ENCODE measurements at regions not wholly inside any gene's neighbourhood (a gene's known extent, or its start where the extent isn't known, plus 50 kb on each side); places are given as distances from the start of the nearest gene placed in this dataset.

- Histone ChIP-seq H3K27ac (no peak overlapping the region), H3K36me3 (replicated peaks) (no peaks in the 10 kb centered on the region), H3K27me3 (replicated peaks) (no peaks in the 10 kb centered on the region), H3K4me3 (ENCODE audit: low read depth, low read length) (no peak overlapping the region)
- in situ Hi-C loops (cut with HindIII; ENCODE audit: low pct_ligation_motif_present, low sequenced_read_pairs) = no loop called here
- DNase-seq = no peak
- no peak for TF ChIP-seq CTCF (IDR thresholded peaks at IDR 0.05; ENCODE audit: low read depth, low read length, missing control alignments)
Observed at GRCh38 chr2:120554625-120555032, 181.0 kb upstream of the GLI2 start.

GRCh38 chr2:120555092-120555491 is 180.6 kb upstream of the GLI2 start:
- no peak for DNase-seq
- H3K27ac ChIP-seq = no peak overlapping the region
- H3K36me3 ChIP-seq (replicated peaks) = no peaks in the 10 kb centered on the region
- in situ Hi-C loops (cut with HindIII; ENCODE audit: low pct_ligation_motif_present, low sequenced_read_pairs) = no loop called here
- TF ChIP-seq CTCF (IDR thresholded peaks at IDR 0.05; ENCODE audit: low read depth, low read length, missing control alignments) = no peak
- no peaks in the 10 kb centered on the region for H3K27me3 ChIP-seq (replicated peaks)
- H3K4me3 ChIP-seq (ENCODE audit: low read depth, low read length) = no peak overlapping the region

- Histone ChIP-seq H3K4me3 (ENCODE audit: low read depth, low read length) (no peak overlapping the region), H3K27ac (no peak overlapping the region), H3K27me3 (replicated peaks) (no peaks in the 10 kb centered on the region), H3K36me3 (replicated peaks) (no peaks in the 10 kb centered on the region)
- TF ChIP-seq CTCF (IDR thresholded peaks at IDR 0.05; ENCODE audit: low read depth, low read length, missing control alignments) = no peak
- in situ Hi-C loops (cut with HindIII; ENCODE audit: low pct_ligation_motif_present, low sequenced_read_pairs) = no loop called here
- no peak for DNase-seq
Observed at GRCh38 chr2:120556911-120557310, 178.8 kb upstream of the GLI2 start.

GRCh38 chr2:120558847-120559246 is 176.8 kb upstream of the GLI2 start:
- Histone ChIP-seq H3K27me3 (replicated peaks) (no peaks in the 10 kb centered on the region), H3K36me3 (replicated peaks) (no peaks in the 10 kb centered on the region), H3K27ac (peak overlapping the region; percentile 82), H3K4me3 (ENCODE audit: low read depth, low read length) (no peak overlapping the region)
- in situ Hi-C loops (cut with HindIII; ENCODE audit: low pct_ligation_motif_present, low sequenced_read_pairs) = no loop called here
- no peak for DNase-seq
- TF ChIP-seq CTCF (IDR thresholded peaks at IDR 0.05; ENCODE audit: low read depth, low read length, missing control alignments) = no peak

- Histone ChIP-seq H3K27me3 (replicated peaks) (no peaks in the 10 kb centered on the region), H3K4me3 (ENCODE audit: low read depth, low read length) (no peak overlapping the region), H3K36me3 (replicated peaks) (no peaks in the 10 kb centered on the region), H3K27ac (peak overlapping the region; percentile 88)
- in situ Hi-C loops (cut with HindIII; ENCODE audit: low pct_ligation_motif_present, low sequenced_read_pairs) = no loop called here
- no peak for TF ChIP-seq CTCF (IDR thresholded peaks at IDR 0.05; ENCODE audit: low read depth, low read length, missing control alignments)
- DNase-seq = peak; percentile 97
Observed at GRCh38 chr2:120559401-120559800, 176.3 kb upstream of the GLI2 start.

GRCh38 chr2:120560330-120560729 is 175.3 kb upstream of the GLI2 start:
- Histone ChIP-seq H3K27me3 (replicated peaks) (no peaks in the 10 kb centered on the region), H3K36me3 (replicated peaks) (no peaks in the 10 kb centered on the region), H3K4me3 (ENCODE audit: low read depth, low read length) (no peak overlapping the region), H3K27ac (peak overlapping the region; percentile 88)
- DNase-seq = no peak
- TF ChIP-seq CTCF (IDR thresholded peaks at IDR 0.05; ENCODE audit: low read depth, low read length, missing control alignments) = no peak
- in situ Hi-C loops (cut with HindIII; ENCODE audit: low pct_ligation_motif_present, low sequenced_read_pairs) = no loop called here
